ENCODE measurements at regions not wholly inside any gene's neighbourhood (a gene's known extent, or its start where the extent isn't known, plus 50 kb on each side); places are given as distances from the start of the nearest gene placed in this dataset.

GRCh38 chr14:65810322-65810721 is 397.8 kb downstream of the FUT8 start:
- peaks cover 15% of the 10 kb centered on the region for H3K4me1 Mint-ChIP-seq
- Histone ChIP-seq H3K9me2 (ENCODE audit: insufficient read depth) (peaks cover 13% of the 10 kb centered on the region; the same call in 1 of the 2 replicates), H3K4me1 (ENCODE audit: insufficient read depth) (peaks cover 12% of the 10 kb centered on the region), H4K20me1 (replicated peaks; ENCODE audit: insufficient read depth) (no peaks in the 10 kb centered on the region), H3K79me2 (replicated peaks; ENCODE audit: insufficient read depth) (no peaks in the 10 kb centered on the region), H3K27me3 (ENCODE audit: insufficient read depth) (no peaks in the 10 kb centered on the region), H3K36me3 (ENCODE audit: insufficient read depth) (peaks cover 3% of the 10 kb centered on the region; the same call in 1 of the 2 replicates), H3F3A (replicated peaks; ENCODE audit: low read depth) (no peaks in the 10 kb centered on the region; the same call in 1 of the 2 replicates), H3K27ac (ENCODE audit: low read depth) (no peak overlapping the region), H3K4me2 (no peak overlapping the region), H3K4me3 (no peak overlapping the region), H2AFZ (no peak overlapping the region)
- no peaks in the 10 kb centered on the region for H3K27me3 Mint-ChIP-seq (ENCODE audit: insufficient read depth, low read depth, poor library complexity)
- ATAC-seq, result no peak
- H3K36me3 Mint-ChIP-seq (ENCODE audit: low read depth), result peaks cover 35% of the 10 kb centered on the region
- no peak overlapping the region for H3K27ac Mint-ChIP-seq
- H3K9me3 Mint-ChIP-seq, result peaks cover 36% of the 10 kb centered on the region
- no peak for DNase-seq (ENCODE audit: low spot score)
- TF ChIP-seq CTCF (conservative IDR thresholded peaks at IDR 0.05; ENCODE audit: low read depth in 2 of 2) (no peak), ZNF462 (CRISPR knock-in tag; IDR thresholded peaks at IDR 0.05) (no peak), ZNF331 (CRISPR knock-in tag; IDR thresholded peaks at IDR 0.05; ENCODE audit: low read depth) (no peak), STAT1 (IDR thresholded peaks at IDR 0.05; ENCODE audit: unreplicated experiment) (no peak), ETS1 (IDR thresholded peaks at IDR 0.05) (no peak), JUNB (IDR thresholded peaks at IDR 0.05; ENCODE audit: unreplicated experiment) (no peak), NANOG (IDR thresholded peaks at IDR 0.05; ENCODE audit: borderline replicate concordance) (no peak), ZNF114 (CRISPR knock-in tag; IDR thresholded peaks at IDR 0.05) (no peak)
- no peak overlapping the region for H3K4me3 Mint-ChIP-seq
